PC-3 (cell line): ENCODE measurements at regions not wholly inside any gene's neighbourhood (a gene's known extent, or its start where the extent isn't known, plus 50 kb on each side); places are given as distances from the start of the nearest gene placed in this dataset.

Experiments
- ATAC-seq: fragments of 200-7000 bp; cut with Tn5 transposase; 2 replicates; pipeline ENCODE4 v1.9.1; 2020; ENCODE audit warnings: mild to moderate bottlenecking, moderate library complexity
- BruUV-seq: library from RNA; stranded (reverse); fragments of 400-500 nt; replicated peaks from 2 replicates; lab custom pipeline; 2021; lab: Mats Ljungman, UMichigan
- CTCF ChIA-PET: fragments of 300-600 bp; sonication (Branson Sonifier 250); formaldehyde crosslinking; loops from one replicate; lab custom pipeline; 2022; ENCODE audit warnings: antibody characterized with exemption; lab: Charles Lee
- POLR2A ChIA-PET: fragments of 300-600 bp; sonication (Branson Sonifier 250); formaldehyde crosslinking; loops from one replicate; lab custom pipeline; 2022; ENCODE audit warnings: antibody characterized with exemption; ENCODE audit not compliant: unreplicated experiment; lab: Charles Lee
- DNase-seq: peaks from one replicate; pipeline ENCODE4 v3.0.0-alpha.2; 2015
- H2AFZ ChIP-seq: fragments of 300-600 bp; sonication (generic); 2 replicates; pipeline ENCODE4 v1.6.0; 2016; ENCODE audit warnings: antibody characterized with exemption, low read length
- H3F3A ChIP-seq: fragments of 300-600 bp; sonication (generic); one replicate; pipeline ENCODE4 v1.6.0; 2017; ENCODE audit warnings: antibody characterized with exemption, low read length, control low read depth, mild to moderate bottlenecking; ENCODE audit not compliant: unreplicated experiment
- H3K27ac ChIP-seq: fragments of 300-600 bp; sonication (generic); 2 replicates; pipeline ENCODE4 v1.5.1; 2016; ENCODE audit warnings: mild to moderate bottlenecking, low read length
- H3K27me3 ChIP-seq: fragments of 300-600 bp; sonication (generic); 2 replicates; pipeline ENCODE4 v1.6.1; 2016; ENCODE audit warnings: low read length, mixed read lengths
- H3K36me3 ChIP-seq: fragments of 300-600 bp; sonication (generic); 2 replicates; pipeline ENCODE4 v1.6.1; 2016; ENCODE audit warnings: low read depth, mixed run types, low read length, mixed read lengths
- H3K4me1 ChIP-seq: fragments of 300-600 bp; sonication (generic); 2 replicates; pipeline ENCODE4 v1.5.1; 2016; ENCODE audit warnings: low read length; ENCODE audit not compliant: insufficient read depth
- H3K4me2 ChIP-seq: fragments of 300-600 bp; sonication (generic); 2 replicates; pipeline ENCODE4 v1.6.0; 2016; ENCODE audit warnings: low read length
- H3K4me3 ChIP-seq: fragments of 300-600 bp; sonication (generic); 2 replicates; pipeline ENCODE4 v1.5.1; 2016; ENCODE audit warnings: mild to moderate bottlenecking, low read length, mixed read lengths
- H3K79me2 ChIP-seq: fragments of 300-600 bp; sonication (generic); 2 replicates; pipeline ENCODE4 v1.6.1; 2017; ENCODE audit warnings: low read length, mixed read lengths
- H3K9ac ChIP-seq: fragments of 300-600 bp; sonication (generic); 2 replicates; pipeline ENCODE4 v1.6.0; 2016; ENCODE audit warnings: mild to moderate bottlenecking, low read length
- H3K9me2 ChIP-seq: fragments of 300-600 bp; sonication (generic); replicated peaks from 2 replicates; pipeline ENCODE4 v1.6.1; 2016; ENCODE audit warnings: mixed run types, low read length, mixed read lengths
- H3K9me3 ChIP-seq: fragments of 300-600 bp; sonication (generic); 2 replicates; pipeline ENCODE4 v1.6.1; 2016; ENCODE audit warnings: low read length, mixed read lengths
- H4K20me1 ChIP-seq: fragments of 300-600 bp; sonication (generic); 2 replicates; pipeline ENCODE4 v1.6.1; 2016; ENCODE audit warnings: low read length, mixed read lengths
- CTCF ChIP-seq: fragments of 300-600 bp; sonication (generic); conservative IDR thresholded peaks from 2 replicates; pipeline ENCODE4 v1.5.1; 2017; ENCODE audit warnings: antibody characterized with exemption, low read depth, mild to moderate bottlenecking, low read length
- EZH2 ChIP-seq: fragments of 300-600 bp; sonication (generic); IDR thresholded peaks from one replicate; pipeline ENCODE4 v1.6.1; 2017; ENCODE audit warnings: antibody characterized with exemption, mild to moderate bottlenecking, low read length; ENCODE audit not compliant: unreplicated experiment
- EZH2phosphoT487 ChIP-seq: fragments of 300-600 bp; sonication (generic); IDR thresholded peaks from 2 replicates; pipeline ENCODE4 v1.6.1; 2018; ENCODE audit warnings: mild to moderate bottlenecking, antibody characterized with exemption, low read length, borderline replicate concordance
- intact Hi-C: fragments of 100-400 bp; cut with micrococcal nuclease; formaldehyde crosslinking; loops from 2 replicates; pipeline ENCODE4 v1.9.0; 2023

- no peaks in the 10 kb centered on the region for H3K9me2 ChIP-seq
- no peak for ATAC-seq
- DNase-seq, result no peak
- H3K36me3 ChIP-seq, result no peaks in the 10 kb centered on the region
- H3K9ac ChIP-seq, result no peak overlapping the region
- no peaks in the 10 kb centered on the region for H3K9me3 ChIP-seq
- H3K4me2 ChIP-seq, result no peak overlapping the region
- intact Hi-C loops, result no loop called here
- H4K20me1 ChIP-seq, result no peaks in the 10 kb centered on the region
- no peaks in the 10 kb centered on the region for H3K4me1 ChIP-seq
- no peak overlapping the region for H3K27ac ChIP-seq
- no TSS peak for BruUV-seq
- CTCF ChIA-PET, result no interaction called here
- TF ChIP-seq EZH2, result no peak
- no peak for TF ChIP-seq EZH2phosphoT487
- TF ChIP-seq CTCF, result no peak
- no peak overlapping the region for H3K4me3 ChIP-seq
- no peaks in the 10 kb centered on the region for H3K79me2 ChIP-seq
- no peaks in the 10 kb centered on the region for H3F3A ChIP-seq
- no peak overlapping the region for H2AFZ ChIP-seq
- POLR2A ChIA-PET, result no interaction called here
- H3K27me3 ChIP-seq, result no peaks in the 10 kb centered on the region
Measured at GRCh38 chr1:181898773-181899172, 162.7 kb downstream of the ZNF648 start.

- Histone ChIP-seq H3K9me3 (no peaks in the 10 kb centered on the region), H3K36me3 (no peaks in the 10 kb centered on the region), H3K4me1 (no peaks in the 10 kb centered on the region), H3K4me2 (no peak overlapping the region), H3K27ac (no peak overlapping the region), H3K4me3 (no peak overlapping the region), H3K79me2 (no peaks in the 10 kb centered on the region), H3K9me2 (no peaks in the 10 kb centered on the region), H3K9ac (no peak overlapping the region), H2AFZ (no peak overlapping the region), H4K20me1 (no peaks in the 10 kb centered on the region), H3K27me3 (no peaks in the 10 kb centered on the region), H3F3A (no peaks in the 10 kb centered on the region)
- ChIA-PET CTCF (no interaction called here), POLR2A (no interaction called here)
- DNase-seq, result no peak
- no peak for TF ChIP-seq EZH2
- no peak for TF ChIP-seq CTCF
- no peak for TF ChIP-seq EZH2phosphoT487
- BruUV-seq, result no TSS peak
- no peak for ATAC-seq
- intact Hi-C loops, result no loop called here
Measured at GRCh38 chr1:181896824-181897223, 164.7 kb downstream of the ZNF648 start.

GRCh38 chr1:181894439-181894859 lies 167.1 kb downstream of the ZNF648 start:
- ChIA-PET POLR2A (no interaction called here), CTCF (no interaction called here)
- no peak overlapping the region for H3K9ac ChIP-seq
- H2AFZ ChIP-seq, result no peak overlapping the region
- no peaks in the 10 kb centered on the region for H3K79me2 ChIP-seq
- no peak overlapping the region for H3K4me3 ChIP-seq
- H3K4me1 ChIP-seq, result no peaks in the 10 kb centered on the region
- H3K9me2 ChIP-seq, result no peaks in the 10 kb centered on the region
- H3K9me3 ChIP-seq, result no peaks in the 10 kb centered on the region
- no peak for TF ChIP-seq CTCF
- no peak for TF ChIP-seq EZH2phosphoT487
- TF ChIP-seq EZH2, result no peak
- BruUV-seq, result no TSS peak
- H3K4me2 ChIP-seq, result no peak overlapping the region
- intact Hi-C loops, result no loop called here
- H3K27ac ChIP-seq, result no peak overlapping the region
- no peak for DNase-seq
- no peaks in the 10 kb centered on the region for H3K36me3 ChIP-seq
- H3F3A ChIP-seq, result no peaks in the 10 kb centered on the region
- H4K20me1 ChIP-seq, result no peaks in the 10 kb centered on the region
- no peak for ATAC-seq
- H3K27me3 ChIP-seq, result no peaks in the 10 kb centered on the region
